Ammon's horn (tissue), 1 donor: ENCODE measurements at regions not wholly inside any gene's neighbourhood (a gene's known extent, or its start where the extent isn't known, plus 50 kb on each side); places are given as distances from the start of the nearest gene placed in this dataset.

Experiments used
- DNase-seq: peaks from one replicate; pipeline ENCODE4 v3.0.0-alpha.2; 2016; ENCODE audit warnings: low spot score

GRCh38 chr1:57492586-57493226 lies 68.8 kb upstream of the DAB1 start:
- DNase-seq = no peak

- DNase-seq = no peak
Measured at GRCh38 chr1:57489358-57490036, 65.6 kb upstream of the DAB1 start.

- no peak for DNase-seq
Measured at GRCh38 chr1:57485643-57486042, 61.8 kb upstream of the DAB1 start.

- no peak for DNase-seq
Measured at GRCh38 chr1:57483954-57484353, 60.1 kb upstream of the DAB1 start.

- no peak for DNase-seq
Measured at GRCh38 chr1:57479471-57479870, 55.6 kb upstream of the DAB1 start.

GRCh38 chr1:57475366-57475765 lies 51.5 kb upstream of the DAB1 start:
- no peak for DNase-seq

GRCh38 chr1:57474137-57474750 lies 50.4 kb upstream of the DAB1 start:
- DNase-seq = no peak
